ENCODE measurements at regions not wholly inside any gene's neighbourhood (a gene's known extent, or its start where the extent isn't known, plus 50 kb on each side); places are given as distances from the start of the nearest gene placed in this dataset. TPM values are rescaled to one million over a fixed set of nuclear protein-coding genes. Genes with fewer than 3 reads are reported as not detected.

DNA sequence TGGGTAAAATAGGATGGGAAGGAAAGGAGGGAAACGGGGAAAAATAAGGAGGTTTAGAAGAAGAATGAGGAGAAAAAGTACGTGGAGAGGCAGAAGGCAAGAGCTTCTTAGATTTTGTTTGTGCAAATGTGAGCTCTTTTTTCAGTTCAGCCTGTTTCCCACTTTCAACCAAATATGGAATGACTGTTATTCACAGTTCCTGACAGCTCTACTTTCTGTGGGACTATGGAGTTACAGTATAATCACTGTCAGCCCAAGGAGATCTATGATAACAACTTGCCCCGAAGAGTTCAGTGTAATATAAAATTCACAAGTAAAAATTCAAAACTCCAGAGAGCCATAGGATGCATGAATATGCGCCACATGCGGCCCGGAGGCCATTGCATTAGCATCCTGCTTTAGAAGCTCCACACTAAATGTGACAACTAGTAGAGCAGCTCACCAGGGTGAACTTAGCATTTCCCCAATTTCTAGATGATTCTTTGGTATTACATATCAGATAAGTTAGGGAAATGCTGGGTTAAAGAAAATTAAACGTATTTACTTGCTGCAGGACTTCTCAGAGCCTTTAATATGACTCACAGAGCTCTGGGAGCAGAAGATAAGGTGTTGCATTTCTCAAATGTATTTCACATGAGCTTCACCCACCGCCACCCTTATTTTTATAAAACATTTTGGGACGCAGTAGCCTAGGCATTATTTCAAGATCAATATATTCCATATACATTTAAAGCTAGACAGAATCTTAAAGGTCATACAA lies 234.6 kb downstream of the EBLN2 start:
- DNase-seq (ENCODE audit: low spot score) = no peak

- no peak for DNase-seq (ENCODE audit: low spot score)
Measured at GRCh38 chr3:73296859-73297258, 235.4 kb downstream of the EBLN2 start.

GRCh38 chr3:73298243-73299183 lies 237.1 kb downstream of the EBLN2 start:
- DNase-seq (ENCODE audit: low spot score) = no peak

DNA sequence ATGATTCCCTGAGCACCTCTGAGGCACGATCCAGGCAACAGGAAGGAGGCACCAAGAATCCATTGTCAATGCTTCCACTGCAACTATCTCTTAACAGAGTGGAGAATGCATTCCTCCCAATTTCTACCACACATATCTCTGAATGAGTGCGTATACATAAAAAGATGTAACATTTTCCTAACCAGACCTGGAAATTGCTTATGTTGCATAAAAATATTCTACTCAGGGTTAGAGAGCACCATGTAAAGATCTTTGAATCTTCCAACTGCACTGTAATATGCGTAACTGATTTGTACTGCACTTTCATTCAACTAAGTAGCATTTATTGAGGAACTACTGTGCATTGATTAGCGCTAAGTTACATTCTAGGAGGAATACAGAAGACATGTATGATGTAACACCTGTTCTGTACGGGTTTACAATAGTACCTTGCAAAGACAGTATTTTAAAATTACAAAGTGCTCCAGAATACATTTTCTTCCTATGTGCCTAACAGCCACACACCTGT lies 237.8 kb downstream of the EBLN2 start:
- DNase-seq (ENCODE audit: low spot score) = no peak

GRCh38 chr3:73314151-73314951 lies 252.9 kb downstream of the EBLN2 start:
- no peak for DNase-seq (ENCODE audit: low spot score)

- no peak for DNase-seq (ENCODE audit: low spot score)
Measured at GRCh38 chr3:73315706-73316105, 254.2 kb downstream of the EBLN2 start.

DNA sequence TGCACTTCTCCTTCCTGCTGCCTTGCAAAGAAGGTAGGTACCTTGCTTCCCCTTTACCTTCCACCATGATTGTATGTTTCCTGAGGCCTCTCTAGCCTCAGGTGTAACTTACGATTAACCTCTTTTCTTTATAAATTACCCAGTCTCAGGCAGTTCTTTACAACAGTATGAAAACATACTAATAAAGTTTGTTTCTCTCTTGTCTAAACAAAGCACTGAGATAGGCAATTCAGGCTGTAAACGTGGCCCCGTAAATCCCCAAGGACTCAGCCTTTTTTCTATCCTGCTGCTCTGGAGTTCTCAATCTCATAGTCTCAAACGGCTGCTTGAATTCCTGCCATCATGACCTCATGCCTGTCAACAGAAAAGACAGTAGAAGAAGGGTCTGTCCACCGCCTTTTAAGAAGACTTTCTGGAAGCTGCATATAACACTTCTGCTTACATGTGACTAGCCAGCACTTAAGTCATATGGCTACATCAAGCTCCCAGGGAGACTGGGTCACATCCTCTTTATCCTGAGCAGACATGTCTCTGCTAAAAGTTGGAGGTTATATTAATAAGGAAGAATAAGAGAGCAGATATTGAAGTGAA lies 257.8 kb downstream of the EBLN2 start:
- DNase-seq (ENCODE audit: low spot score) = no peak

- DNase-seq (ENCODE audit: low spot score) = no peak
Measured at GRCh38 chr3:73321286-73321999, 260.0 kb downstream of the EBLN2 start.

DNA sequence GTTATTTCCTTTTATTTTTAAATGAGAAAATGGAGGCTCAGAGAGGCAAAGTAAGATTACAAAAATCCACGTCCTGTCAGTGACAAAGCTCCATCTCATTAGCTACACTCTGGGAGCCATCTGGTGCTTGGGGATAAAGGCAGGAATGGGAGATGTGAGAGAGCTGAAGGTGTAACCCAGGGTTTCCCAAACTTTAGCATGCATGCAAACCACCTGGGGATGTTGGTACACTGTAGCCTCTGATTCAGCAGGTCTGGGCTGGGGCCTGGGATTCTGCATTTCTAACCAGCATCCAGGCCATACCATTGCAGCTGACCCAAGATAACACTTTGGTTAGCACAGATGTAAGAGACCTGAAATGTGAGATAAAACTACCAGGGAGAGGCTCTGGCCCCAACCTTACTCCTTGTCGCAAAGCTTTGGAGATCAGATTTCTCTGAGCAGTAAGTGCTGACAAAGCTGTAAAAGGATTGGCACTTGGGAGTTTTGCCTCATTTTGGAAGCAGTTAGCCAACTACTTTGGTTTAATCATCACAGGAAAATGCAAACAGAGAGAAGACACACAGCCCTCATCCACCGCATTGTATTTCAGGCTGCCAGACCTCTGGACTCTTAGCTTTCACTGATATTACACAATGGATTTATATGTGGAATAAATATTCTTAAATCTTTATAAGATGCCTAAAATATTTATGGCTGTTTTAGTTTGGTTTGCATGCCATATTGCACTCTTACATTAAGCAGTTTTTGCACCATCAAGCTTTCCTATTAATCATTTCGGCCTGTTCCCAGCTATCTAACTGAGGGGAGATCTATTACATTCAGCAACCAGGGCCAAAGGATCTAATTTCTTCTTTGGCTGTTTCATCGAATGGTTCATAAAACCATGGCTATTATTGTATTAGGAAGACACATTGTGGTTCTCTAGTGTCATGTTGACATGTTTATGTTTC lies 263.0 kb downstream of the EBLN2 start:
- DNase-seq (ENCODE audit: low spot score) = no peak

DNA sequence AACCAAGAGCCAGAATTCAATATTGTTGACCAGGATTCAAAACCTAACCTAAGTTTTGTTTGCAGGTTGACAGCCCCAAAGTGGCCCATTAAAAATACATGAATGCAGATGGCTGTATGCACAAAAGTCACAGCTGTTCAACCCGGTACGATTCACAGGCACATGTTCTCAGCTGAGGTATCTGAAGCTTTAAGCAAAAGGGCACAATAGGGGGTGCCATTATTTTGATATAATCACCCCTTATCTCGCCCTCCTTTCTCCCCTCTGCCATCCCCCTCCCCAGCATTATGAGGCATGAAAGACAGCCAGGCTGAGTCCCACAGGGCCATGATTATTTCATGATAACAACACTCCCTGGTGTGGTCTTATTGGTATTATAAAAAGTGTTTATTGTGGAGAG lies 264.9 kb downstream of the EBLN2 start:
- no peak for DNase-seq (ENCODE audit: low spot score)

GRCh38 chr3:73327052-73327451 lies 265.6 kb downstream of the EBLN2 start:
- DNase-seq (ENCODE audit: low spot score) = no peak

Small RNAs in the stretch of these regions (small RNA-seq; reads per million reads assigned to genes)
- not detected for gene RNU6-1270P
